HG03196 (cell line): ENCODE measurements at regions not wholly inside any gene's neighbourhood (a gene's known extent, or its start where the extent isn't known, plus 50 kb on each side); places are given as distances from the start of the nearest gene placed in this dataset.

ENCODE experiments used
- ATAC-seq: cut with Tn5 transposase; IDR thresholded peaks from one replicate; pipeline ENCODE4 v1.9.1; 2021; ENCODE audit not compliant: unreplicated experiment

DNA sequence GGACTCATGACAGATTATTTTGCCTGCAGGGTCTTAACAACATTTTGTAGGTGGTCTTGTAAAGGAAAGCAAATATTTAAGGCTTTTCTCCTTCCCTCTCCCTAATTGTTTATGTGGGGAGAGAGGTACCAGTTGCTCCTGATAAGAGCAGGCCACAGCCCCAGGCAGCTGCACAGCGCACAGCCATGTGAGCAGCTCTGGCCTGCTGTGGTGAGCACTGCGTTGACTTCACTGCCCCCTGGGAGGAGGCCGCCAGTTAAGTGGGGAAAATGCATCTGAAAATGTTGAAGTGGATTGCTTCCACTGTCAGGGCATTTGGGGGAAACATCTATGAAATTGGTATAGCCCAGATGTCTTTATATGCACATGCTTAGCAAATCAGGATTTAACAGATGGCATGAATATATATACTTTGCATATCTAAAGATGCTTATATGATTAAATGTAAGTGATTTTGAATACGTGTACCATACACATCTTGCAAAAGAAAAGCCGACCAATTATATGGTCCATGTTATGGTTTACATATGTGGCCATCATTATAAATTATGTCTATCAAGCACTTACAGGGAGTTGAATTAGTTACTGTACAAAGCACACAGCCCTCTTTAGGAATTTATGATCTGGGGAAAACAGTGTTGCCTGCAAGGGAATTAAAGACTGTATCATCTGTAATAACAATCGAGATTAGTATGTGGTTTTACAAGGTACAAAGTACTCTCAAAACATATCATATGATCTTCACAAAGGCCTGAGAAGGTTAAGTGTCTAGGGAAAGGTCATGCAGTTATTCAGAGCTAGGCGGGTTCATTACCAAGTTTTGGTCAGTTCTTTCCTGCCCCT is 132.1 kb downstream of the RHOU start:
- ATAC-seq: no peak

DNA sequence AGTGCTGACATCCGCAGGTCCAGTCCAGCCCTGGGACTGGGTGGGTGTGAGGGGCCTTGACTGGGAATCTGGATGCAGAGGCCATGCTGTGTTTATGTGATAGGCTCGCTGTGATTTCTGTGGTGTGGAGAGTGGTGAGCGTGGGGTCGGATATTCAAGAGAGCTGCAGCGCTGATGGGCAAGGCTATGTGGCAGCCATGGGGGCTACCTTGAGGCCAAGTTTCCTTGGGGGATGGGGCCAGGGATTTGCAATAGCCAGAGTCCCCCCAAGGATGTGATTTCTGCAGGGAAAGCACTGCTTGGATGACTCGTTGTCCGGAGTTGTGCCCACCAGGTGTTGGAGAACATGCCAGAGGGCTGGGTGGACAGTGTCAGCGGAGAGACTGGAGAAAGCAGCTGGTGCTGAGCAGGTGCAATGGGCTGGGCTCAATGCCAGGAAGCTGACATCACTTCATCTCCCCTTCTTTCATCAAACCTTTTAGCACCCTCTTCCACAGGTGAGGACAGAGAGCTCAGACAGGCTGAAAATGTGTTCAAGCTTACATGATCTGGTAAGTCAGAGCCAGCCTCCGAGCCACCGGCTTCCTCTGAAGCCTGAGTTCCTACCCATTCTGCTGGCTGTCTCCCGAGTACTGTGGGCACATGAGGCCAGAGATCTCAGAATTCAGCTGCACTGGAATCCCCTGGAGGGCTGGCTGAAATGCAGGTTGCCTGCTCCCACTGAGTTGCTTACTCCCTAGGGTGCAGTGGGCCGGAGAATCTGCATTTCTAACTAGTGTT is 132.9 kb downstream of the RHOU start:
- no peak for ATAC-seq

- ATAC-seq: no peak
These were observed 133.4 kb downstream of the RHOU start for GRCh38 chr1:228868731-228869024.

DNA sequence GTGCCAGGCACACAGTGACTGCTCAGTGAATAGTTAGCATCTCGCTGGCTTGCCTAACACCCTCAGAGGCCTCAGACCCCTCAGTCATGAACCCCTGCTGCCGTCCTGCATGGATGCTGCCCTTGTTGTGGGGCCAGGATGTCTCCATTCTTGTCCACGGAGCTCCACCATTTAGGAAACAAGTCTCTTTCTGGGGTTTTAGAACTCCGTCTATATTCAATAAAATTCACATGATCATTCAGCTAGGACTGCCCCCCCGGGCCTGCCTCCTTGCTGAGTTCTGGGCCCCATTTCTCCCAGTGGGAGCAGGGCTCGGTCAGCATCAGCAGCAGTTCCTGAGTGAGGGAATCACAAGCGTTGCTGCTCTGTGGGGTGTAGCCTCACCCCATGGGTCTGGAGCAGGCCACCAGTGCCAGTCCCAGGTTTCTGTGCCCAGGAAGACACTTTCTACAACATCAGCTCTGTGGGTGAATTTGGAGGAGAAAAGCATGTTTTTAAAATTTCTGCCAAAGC is 134.1 kb downstream of the RHOU start:
- ATAC-seq: no peak

- no peak for ATAC-seq
These were observed 134.9 kb downstream of the RHOU start for GRCh38 chr1:228870041-228870713.

- ATAC-seq: no peak
These were observed 136.2 kb downstream of the RHOU start for GRCh38 chr1:228871314-228872061.

DNA sequence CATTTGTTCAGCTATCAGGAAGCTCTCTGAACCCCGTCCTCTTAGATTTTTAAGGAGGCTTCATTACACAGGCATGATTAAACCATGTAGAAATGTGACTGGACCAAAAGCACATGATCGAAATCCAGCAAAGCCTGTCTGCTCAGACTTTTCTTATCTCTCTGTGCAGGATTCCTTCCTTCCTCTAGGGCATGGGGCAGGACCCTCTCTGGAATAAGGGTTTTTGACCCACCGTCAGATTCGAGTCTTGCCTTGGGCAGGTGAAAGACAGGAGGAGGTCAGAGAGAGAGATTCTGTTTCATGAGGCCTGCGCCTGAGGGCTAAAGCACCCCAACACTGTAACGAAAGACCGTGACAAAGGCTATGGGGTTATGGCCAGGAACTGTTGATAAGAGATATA is 136.8 kb downstream of the RHOU start:
- no peak for ATAC-seq

DNA sequence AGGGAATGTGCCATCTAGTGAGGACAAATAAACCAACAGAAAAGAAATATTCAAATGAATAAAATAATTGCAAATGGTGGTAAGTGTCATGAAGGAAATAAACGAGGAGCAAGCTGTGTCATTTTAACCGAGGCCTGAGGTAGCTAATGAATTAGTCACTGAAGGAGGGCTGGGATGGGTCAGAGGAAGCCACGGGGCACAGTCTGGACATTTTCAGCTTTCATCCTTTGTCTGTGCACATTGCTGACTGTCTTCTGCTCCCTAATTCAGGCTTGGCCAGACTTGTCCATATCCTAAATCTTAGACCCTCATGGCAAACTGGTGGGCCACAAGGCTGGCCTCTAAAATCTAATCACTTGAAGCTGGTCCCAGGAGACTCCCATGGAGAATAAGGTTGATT is 138.4 kb downstream of the RHOU start:
- ATAC-seq: no peak

DNA sequence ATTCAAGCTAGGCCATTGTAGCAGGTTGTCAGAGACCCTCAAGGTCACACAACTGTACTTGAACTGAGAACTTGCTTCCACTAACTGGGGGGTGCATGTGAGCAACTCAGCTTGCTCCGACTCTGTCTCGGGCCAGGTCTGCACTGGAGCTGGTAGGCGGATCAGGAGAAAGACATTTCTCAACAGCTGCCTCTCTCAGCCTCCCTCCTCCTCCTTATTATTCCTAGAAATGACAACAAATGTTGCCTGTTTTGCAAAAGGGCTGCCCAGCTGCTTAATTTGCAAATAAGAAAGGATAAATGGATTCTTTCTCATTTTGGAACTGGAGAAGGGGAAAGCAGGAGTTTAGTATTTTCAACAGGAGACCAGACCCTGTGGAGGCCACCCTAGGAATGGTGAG is 140.5 kb downstream of the RHOU start:
- no peak for ATAC-seq

- ATAC-seq: no peak
These were observed 140.9 kb downstream of the RHOU start for GRCh38 chr1:228876187-228876586.

- no peak for ATAC-seq
These were observed 143.9 kb downstream of the RHOU start for GRCh38 chr1:228879164-228879563.

DNA sequence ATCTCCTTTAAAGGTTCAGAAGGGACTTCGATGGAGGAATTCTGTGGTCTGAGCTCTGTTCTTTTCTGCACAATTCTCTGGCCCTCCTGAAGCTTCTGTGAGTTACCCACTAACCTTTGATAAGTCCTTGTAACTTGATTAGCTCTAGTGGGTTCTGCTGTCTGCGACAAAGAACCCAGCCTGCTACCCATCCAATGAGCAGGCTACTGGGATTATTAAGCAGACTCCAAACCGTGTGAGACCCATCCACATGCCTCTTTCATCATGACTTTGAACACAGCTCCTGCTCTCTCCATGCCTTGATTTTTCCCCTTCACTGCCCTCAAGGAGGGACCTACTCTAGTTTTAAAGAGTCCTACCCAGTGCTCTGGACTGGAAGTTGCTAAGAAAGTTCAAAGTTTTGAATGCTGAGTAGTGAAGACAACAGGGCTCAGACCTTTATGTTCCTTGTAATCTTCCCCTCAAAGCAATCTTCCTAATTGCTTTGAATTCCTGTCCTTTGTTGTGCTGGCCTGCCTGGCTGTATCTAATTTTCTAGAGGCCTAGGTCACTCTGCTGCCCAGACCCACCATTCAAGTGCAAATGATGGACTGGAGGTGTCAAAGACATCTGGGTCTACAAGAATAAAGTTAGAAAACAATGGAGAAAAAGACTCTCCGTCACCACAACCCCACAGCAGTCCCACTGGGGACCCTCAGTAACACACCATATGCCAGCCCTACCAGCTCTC is 146.9 kb downstream of the RHOU start:
- ATAC-seq: no peak

GRCh38 chr1:228882771-228883450 is 147.6 kb downstream of the RHOU start:
- no peak for ATAC-seq

- ATAC-seq: no peak
These were observed 148.3 kb downstream of the RHOU start for GRCh38 chr1:228883535-228883934.

DNA sequence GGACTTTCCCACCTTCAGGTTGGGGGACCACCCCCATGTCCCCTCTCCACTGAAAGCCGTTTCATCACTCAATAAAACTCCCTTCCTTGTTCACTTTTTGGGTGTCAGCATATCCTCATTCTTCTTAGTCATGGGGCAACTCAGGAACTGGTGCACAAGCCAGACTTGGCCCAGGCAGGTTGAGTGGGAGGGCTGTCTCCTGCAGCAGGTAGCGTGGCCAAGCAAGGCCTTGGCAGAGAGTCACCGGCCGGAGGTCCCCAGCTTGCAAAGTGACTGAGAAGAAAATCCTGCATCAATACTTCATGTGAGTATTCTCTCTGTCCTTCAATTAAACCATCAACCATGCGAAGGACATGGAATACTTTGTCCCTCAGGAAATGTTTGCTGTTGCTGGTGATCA is 148.9 kb downstream of the RHOU start:
- no peak for ATAC-seq

GRCh38 chr1:228884615-228885566 is 149.6 kb downstream of the RHOU start:
- no peak for ATAC-seq

- ATAC-seq: no peak
These were observed 150.6 kb downstream of the RHOU start for GRCh38 chr1:228885845-228886244.

DNA sequence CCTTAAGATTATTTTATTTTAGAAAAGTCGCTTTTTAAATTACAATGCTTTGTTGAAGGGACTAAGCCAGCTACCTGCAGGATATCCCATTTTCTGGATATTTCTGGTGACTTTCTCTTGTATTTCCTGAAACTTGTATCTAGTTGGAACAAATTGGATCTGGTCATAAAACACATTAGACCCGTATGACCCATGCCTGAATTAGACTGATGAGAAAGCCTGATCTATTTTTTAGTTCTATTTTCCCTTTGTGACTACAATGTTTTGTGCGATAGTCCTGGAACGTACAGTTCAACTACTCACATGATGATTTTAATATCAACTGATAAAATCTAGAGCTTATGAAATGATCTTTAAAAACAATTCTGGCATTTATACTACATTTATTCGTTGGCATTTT is 151.8 kb downstream of the RHOU start:
- ATAC-seq: no peak

DNA sequence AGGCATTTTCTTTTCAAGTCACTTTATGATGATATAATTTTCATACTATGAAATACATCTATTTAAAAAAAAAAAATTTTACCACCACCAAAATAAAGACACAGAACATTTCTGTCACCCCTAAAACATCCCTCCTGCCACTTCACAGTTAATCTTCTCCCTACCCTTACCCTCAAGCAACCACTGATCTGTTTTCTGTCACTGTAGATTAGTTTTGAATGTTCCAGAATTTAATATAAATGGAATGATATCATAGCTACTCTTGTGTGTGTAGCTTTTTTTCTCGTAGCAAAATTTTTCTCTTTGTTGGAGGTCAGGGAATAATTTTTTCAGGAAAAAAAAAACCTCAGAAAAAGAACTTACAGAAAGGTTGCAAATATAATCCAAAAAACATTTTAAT is 152.7 kb downstream of the RHOU start:
- no peak for ATAC-seq
